ENCODE measurements at regions not wholly inside any gene's neighbourhood (a gene's known extent, or its start where the extent isn't known, plus 50 kb on each side); places are given as distances from the start of the nearest gene placed in this dataset.

DNA sequence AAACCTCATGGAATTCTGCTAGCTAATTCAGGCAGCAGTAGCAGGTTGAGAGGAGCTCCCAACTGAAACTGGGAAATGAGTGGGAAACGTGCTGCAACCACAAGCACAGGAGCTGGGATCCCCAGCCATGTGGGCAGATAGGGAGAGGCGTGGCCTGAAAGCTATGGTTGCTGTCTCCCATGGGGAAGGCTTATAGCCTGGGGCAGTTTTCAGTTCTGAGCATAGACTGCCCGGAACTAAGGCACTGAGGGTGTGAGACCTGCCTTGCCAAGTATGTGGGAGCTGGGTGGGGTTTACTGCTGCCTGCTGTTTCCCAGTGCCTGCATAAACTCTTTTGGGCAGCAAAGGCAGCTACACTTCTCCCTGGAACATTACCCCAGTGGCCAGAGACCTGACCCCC, 229.5 kb downstream of the TUSC7 start:
- no peak for DNase-seq

DNA sequence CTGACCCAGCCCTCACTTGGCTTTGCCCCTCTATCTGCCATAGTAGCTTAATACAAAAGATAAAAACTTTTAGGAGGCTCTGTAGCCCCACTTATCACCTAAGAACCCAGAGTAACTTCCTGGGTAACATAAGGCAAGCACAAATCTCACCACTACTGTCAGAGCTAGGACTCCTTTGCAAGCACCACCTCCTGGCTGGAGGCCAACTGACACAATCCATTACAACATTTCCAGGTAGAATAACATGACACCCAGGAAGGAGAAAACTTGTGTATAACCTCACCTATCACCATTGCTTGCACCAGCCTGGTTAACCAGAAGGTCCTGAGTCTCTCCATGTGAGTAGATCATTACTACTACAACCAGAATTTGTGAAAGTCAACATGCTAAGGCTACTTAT, 230.0 kb downstream of the TUSC7 start:
- DNase-seq, result no peak

DNA sequence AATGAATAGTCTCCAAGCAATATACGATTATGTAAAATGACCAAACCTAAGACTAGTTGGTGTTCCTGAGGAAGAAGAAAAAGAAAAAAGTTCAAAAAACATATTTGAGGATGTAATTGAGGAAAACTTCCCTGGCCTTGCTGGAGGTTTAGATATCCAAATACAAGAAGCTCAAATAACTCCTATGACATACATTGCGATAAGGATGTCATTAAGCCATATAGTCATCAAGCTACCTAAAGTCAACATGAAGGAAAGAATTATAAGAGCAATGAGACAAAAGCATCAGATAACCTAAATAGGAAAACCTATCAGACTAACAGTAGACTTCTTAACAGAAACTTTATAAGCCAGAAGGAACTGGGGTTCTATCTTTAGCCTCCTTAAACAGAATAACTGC, 231.1 kb downstream of the TUSC7 start:
- no peak for DNase-seq

DNA sequence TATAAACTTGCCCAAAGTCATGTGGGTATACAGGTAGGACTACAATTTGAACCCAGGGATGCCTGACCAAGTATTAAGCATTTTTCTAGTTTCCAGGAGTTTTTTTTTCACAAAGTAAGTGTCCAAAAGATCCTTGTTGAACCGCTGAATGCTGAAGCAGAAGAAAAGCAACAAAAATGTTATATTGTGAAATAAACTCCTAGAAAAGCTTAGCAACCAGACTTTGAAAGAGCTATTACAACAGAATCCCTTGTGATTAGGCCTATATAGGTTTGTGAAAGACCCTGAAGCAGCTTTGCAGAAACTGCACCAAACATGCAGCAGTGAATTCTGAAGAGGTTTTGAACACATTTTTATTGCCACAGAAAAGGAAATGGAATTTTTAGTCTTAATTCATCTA, 236.8 kb downstream of the TUSC7 start:
- DNase-seq, result no peak

DNA sequence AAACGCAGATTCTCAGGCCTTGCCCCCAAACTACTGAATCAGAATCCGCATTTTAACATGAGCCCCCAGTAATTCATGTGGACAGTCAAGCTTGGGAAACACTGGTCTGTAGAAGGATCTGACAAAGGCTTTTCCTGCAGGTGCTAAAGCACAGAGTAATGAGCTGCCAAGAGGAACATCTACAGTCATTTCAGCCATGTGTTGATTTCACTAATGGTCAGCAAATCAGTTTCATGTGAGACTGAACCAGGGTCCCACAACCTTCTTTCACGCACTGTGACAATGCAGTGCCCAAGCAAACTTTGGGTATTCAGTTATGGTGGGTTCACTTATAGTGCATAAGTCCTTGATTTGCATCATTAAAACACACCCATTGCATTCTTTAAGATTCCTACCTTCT, 237.6 kb downstream of the TUSC7 start:
- DNase-seq, result no peak

DNA sequence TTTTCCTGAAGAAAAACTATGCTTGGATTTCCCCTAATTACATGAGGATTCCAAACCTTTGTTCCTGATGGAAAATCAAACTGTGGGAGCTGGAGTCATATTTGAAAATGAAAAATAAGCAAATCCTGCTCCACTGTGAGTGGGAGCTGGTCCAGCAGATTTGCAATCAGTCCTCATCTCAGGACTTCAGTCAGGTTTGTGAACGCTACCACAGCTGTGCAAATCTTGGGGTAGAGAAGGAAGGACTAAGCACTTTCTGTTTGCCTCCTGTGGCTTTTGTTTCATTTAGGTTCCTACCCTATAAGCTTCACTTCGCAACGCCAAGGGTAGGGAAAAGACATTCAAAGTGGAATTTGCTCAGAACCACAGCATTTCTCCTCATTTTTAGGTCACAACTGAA, 238.2 kb downstream of the TUSC7 start:
- no peak for DNase-seq

DNA sequence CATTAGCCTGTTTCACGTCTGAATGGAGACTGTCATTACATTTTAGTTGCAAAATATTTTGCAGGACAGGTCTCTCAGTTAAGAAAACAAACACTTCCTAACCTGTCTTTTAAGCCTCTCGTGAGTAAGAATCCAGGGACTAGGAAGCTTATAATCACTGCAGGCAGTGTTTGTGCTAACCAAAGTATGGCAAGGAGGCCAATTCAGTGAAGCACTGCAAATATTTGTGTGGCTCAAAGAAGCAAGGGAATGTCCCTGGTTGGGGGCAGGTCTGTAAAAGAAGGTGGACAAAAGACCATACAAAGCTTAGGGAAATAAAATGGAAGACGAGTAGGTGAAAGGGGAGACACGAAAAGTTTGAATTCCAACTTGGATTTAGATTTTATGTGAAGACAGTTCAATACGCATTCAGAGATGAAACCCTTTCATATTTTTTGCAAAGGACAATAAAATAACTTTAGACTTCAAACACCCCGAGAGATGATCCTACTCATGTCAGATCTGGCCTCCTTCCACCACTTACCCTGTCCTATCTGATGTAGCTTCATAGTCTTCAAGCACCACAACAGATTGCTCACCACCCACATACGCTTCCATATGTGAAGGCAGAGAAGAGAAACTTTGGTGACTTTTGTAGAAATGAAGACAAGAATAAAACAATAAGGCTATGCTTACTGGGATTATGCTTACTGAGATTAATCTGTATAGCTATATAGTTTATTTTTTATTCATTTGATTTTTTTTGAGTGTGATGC, 240.9 kb downstream of the TUSC7 start:
- no peak for DNase-seq

DNA sequence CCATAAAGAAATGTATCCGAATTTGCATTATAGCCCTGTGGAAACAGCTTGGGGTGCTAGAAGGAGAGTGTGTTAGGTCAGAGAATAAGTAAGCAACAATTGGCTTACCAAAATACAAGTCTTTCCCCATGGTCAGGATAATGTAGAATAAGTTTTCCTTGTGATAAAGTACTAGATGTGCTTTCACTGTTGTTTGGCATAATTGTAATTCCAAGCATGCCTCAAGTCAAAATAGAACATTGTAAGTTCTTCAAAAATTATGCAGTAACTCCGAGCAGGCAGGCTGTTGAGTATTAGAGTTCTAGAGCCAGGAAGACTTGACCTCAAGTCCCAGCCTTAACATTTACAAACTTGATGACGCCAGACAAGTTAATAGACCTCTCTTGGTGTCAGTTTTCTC, 242.0 kb downstream of the TUSC7 start:
- no peak for DNase-seq

DNA sequence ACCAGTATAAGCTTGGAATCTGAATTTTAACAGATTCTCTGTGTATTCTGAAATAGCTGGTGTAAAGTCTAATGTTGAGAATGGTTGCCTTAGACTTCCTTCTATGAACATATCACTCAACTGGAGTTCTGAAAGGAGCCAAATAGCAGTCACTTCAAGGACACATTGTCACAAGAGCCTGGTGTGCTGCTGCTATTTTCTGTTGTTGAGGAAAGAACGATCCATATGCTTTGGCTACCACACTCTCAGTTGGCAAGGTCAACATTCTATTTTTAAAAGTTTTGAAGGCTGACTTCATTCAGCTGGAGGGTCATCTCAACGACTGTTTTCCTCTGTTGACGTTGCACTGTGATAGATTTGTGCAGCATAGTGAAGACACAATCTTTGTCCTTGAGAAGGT, 248.7 kb downstream of the TUSC7 start:
- no peak for DNase-seq

DNA sequence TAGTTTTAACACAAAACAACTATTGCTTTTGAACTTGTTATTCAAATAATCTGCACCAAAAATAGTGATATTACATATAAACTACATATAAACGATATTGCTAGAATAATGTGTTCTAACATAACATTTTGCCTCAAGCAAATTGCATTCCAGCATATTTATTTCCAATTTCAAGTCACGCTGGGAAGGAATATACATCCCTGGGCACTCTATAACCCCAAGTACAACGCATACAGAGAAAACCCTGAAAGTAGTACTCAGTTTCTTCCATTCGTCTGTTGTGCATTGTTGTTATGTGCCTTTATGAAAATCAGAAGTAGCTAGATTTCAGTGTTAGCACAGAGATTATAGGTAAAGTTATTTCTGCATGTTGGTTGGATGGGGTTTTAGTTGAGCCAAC, 251.5 kb downstream of the TUSC7 start:
- DNase-seq, result no peak

DNA sequence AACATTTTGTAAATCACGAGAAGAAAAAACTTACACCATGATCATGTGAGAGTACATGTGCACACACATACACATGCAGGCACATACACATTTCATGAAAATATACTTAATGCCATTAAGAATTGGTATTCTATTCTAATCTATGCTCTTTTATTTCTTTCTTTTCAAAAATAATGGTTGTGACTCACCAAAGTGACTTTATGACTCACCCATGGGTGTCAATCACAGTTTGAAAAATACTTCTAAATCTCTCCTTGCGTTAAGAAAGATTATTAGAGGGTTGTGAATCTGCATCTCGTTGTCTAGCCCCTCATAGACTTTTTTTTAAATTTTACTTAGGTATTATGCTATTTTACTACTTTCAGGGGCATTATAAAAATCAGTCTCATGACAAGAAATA, 254.2 kb downstream of the TUSC7 start:
- no peak for DNase-seq

DNA sequence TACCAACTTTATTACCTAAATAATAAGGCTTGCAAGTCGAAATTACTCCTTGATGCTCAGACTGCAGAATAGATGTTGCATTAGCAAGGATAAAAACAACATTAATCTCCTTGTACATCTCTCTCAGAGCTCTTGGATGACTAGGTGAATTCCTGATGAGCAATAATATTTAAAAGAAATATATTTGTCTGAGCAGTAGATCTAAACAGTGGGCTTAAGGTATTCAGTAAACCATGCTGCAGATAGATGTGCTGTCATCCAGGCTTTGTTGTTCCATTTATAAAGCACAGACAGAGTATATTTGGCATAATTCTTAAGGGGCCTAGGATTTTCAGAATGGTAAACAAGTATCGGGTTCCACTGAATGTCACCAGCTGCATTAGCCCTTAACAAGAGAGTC, 257.1 kb downstream of the TUSC7 start:
- DNase-seq, result no peak

DNA sequence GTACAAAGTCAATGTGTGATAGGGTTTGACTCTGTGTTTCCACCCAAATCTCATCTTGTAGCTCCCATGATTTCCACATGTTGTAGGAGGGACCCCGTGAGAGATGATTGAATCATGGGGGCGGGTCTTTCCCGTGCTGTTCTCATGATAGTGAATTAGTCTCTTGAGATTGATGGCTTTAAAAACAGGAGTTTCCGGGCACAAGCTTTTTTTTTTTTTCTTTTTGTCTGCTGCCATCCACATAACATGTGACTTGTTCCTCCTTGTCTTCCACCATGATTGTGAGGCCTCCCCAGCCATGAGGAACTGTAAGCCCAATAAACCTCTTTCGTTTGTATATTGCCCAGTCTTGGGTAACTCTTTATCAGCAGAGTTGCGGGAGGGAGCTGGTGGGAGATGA, 259.6 kb downstream of the TUSC7 start:
- DNase-seq, result no peak

DNA sequence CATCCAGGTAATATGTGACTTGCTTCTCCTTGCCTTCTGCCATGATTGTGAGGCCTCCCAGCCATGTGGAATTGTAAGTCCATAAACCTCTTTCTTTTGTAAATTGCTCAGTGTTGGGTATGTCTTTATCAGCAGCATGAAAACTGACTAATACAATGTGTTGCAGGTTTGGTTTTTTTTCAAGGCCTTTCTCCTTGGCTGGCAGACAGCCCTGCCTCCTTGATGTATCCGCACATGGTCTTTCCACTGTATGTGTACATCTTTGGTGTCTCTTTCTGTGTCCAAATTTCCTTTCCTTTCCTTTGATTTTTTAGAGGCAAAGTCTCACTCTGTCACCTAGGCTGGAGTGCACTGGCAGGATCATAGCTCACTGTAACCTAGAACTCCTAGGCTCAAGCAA, 260.1 kb downstream of the TUSC7 start:
- no peak for DNase-seq

DNA sequence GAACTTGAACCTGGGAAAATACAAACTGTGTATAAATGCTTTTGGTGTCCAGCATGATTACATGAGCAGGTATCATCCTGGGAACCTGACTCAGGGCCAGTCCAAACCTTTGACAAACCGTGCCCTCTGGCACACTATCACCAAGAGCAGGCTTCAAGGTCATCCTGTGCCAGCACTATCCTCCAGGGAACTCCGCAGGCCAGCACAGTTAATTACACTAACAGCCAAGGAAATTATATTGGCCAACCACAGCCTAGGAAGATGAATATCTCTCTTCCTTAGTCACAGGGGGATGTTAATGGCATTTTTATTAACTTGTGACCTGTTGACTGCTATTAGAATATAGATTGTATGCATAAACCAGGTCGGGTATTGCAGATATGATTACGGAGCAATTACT, 262.0 kb downstream of the TUSC7 start:
- DNase-seq, result no peak

DNA sequence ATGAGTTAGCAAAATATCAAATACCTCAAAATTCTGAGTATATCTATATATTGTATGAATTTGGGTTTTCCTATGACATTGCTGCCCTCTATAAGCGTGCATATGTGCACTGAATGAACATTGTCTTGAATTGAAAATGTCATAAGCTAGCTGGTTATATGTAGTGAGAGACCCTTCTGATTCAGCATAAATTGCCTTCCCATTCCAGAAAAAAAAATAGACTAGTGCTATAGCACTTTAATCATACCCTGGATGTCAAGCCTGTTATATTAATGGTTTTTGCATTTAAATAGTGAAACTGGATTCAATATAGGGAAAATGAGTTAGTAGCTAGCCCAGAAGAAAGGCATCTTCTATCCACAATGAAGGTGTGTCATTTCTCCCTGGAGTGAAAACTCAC, 265.1 kb downstream of the TUSC7 start:
- DNase-seq, result no peak

DNA sequence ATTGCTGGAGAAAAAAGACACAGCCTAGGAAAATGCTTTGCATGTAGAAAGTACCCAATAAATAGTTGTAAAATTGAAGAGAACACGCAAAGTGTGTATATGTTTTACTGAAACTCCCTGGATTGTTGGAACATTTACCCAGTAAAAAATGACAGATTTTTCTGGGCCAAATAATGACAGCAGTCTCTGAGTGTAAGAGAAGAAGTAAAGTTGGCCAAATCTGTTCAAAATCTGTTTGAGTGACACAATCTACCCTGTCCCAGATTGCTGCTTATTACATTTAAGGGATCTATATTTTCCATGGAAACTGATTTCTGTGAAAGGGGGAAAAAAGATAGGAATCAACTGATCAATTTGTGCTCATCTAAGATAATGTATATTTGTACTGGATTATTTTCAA, 267.9 kb downstream of the TUSC7 start:
- no peak for DNase-seq

DNA sequence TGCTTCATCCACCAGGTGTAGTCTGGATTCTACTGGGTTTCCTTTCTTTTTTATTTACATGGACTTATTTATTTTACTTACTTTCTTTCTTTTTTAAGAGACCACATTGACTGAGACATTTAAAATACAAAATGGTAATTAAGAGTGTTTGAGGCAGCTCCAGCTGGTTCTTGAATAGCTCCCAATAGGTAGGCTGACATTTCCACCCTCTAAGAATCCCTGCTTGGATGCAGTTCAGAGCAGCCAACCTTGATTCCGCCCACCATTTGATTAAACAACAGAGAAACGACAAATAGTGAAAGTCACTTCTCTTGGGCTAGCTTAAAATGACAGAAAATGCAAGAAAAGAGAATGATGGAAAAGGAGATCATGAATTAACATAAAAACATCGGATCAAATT, 270.5 kb downstream of the TUSC7 start:
- no peak for DNase-seq

DNA sequence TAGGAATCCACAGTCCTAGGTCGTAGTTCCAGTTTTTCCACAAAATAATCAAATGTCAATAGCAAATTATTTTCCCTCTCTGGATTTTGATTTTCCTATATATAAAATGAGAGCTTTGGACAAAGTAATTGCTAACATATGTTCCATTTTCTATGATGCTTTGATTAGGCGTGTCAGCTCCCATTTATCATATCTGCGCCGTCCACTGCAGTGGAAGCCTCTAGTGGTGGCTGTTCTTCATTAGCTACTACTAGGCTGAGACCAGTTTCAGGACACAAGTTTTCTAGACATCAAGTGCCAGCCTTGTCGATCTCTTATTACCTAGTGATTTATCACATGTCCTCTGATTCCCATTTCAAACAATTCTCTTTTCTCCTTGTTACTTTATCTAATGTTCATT, 271.5 kb downstream of the TUSC7 start:
- DNase-seq, result no peak

DNA sequence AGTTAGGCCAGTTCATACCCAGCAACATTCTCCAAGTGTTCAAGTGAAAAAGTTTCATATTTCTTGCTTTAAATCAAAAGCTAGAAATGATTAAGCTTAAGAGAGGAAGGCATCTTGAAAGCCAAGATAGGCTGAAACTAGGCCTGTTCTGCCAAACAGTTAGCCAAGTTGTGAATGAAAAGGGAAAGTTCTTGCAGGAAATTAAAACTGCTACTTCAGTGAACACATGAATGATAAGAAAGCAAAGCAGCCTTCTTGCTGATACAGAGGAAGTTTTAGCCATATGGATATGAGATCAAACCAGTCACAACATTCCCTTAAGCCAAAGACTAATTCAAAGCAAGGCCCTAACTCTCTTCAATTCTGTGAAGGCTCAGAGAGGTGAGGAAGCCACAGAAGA, 274.7 kb downstream of the TUSC7 start:
- no peak for DNase-seq

DNA sequence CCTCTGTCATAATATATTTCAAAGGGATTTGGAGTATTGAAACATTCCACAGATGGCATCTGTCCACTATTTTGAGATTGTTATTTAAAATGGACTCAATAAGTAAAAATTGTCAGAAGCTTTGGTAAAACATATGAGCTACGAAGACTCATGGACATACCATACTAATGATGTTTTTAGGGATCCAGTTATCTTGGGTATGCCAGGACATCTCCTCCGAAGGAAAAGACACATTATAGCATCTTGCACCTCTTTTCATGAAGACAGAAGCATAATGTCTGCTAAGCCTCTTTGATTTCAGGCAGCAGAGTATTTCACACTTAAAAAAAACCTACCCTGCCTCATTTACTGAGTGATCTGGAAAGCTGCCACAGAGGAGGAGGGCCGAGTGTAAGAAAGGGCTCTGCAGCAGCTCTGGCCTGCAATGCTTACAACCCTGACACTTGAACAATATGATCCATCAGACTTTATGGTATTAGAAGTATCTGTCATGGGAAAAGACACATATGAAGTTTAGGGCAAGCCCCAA, 284.8 kb downstream of the TUSC7 start:
- no peak for DNase-seq

DNA sequence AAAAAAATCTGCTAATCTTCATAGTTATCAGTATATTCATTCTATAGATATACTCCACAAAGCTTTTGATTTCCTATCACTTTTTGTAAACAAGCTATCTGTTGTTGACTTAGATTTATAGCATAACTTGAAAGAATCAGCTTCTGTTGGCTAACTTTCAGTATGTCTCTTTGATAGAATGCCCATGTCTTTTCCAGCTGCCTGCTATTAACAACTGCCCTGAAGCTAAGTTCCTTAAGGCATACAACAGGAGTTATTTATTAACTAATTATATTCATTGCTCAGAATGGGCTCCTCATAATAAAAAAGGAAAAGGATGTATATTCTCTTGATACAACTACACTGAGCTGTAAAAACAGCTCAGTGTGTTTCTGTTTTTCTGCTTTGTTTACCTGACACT, 293.9 kb downstream of the TUSC7 start:
- DNase-seq, result no peak

DNA sequence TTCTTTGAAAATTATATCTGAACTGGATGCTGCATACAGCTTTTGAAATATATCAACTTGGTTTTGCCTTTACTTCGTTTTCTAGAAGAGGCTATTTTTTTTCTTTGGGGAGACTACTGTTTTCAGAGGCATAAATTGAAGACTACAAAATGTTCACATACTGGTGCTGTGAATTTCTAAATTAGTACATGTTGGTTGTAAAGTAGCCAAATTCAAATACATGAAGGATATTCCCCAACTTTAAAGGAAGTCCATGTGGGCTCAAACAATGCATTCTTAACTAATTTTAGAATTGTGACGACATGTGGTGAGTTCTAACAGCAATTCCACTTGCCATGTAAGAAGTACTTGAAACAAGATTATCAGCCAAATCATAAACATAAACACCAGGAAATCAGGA, 295.7 kb downstream of the TUSC7 start:
- no peak for DNase-seq

DNA sequence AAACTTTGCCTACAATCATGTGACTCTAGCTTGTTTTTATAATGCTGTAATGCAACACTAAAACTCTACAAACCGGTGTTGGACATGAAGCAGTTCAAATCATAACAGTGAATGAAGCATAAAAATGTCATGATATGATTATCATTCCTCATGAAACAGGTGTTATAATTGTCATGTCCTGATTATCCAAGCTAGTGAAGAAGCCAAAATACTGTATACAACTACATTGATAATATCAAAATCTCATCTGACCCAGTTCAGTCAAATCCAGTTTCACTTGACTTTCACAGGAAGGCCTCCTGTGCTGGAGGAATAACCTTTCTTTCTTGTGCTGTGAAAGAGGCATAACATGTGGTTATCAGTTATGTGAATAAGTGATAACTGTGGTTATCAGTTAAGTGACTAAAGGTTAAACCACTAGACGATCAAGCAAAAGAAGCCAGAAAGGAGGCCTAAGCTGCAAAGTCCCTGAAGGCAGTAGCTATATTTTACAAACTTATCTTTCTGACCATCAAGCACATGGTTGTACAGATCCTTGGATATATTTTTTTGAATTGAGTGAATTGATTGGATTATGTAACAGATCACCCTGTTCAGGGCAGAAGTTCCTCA, 296.4 kb downstream of the TUSC7 start:
- DNase-seq, result no peak

DNA sequence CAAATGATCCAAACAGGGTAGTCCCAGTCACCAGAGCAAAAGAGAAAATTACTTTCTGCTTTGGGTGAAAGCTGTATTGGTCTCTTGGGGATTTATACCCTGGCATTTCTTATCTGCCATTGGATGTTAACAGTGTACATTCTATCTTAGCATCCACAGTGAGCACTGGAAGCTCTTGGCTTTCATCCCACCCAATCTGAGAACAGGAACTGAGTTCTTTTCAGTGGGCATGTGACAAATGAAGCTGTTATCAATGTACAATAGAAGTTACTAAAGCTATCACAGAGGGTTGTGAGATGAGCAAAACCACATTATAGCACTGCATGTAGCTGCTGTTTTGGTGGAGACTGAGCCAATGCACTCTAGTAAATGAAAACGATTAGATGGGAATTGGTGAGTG, 300.7 kb downstream of the TUSC7 start:
- no peak for DNase-seq

All from NCI-H345 (cell line).